MV-4-11 (cell line): ENCODE measurements at regions not wholly inside any gene's neighbourhood (a gene's known extent, or its start where the extent isn't known, plus 50 kb on each side); places are given as distances from the start of the nearest gene placed in this dataset.

ENCODE experiments used
- DNase-seq: peaks from one replicate; lab custom pipeline; 2025; lab: John Stamatoyannopoulos, UW

DNA sequence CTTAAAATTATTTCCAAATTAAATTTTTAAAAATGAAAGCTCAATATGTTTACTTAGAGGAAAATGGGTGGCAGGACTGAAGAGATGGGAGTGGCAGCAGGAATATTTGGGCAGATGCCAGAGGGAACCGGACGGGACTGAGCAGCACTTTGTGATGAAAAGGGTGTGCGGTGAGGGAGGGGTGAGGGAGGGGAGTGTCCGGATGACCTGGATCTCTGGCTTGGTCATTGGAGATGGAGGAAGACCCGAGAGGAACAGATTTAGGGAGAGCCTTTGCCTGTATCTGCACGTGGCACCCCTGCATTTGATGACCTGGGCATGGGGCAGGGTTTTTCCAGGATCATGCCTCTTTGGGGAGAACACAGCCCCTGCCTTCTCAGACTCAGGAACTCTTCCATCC lies 201.1 kb upstream of the MVB12B start:
- DNase-seq = no peak

DNA sequence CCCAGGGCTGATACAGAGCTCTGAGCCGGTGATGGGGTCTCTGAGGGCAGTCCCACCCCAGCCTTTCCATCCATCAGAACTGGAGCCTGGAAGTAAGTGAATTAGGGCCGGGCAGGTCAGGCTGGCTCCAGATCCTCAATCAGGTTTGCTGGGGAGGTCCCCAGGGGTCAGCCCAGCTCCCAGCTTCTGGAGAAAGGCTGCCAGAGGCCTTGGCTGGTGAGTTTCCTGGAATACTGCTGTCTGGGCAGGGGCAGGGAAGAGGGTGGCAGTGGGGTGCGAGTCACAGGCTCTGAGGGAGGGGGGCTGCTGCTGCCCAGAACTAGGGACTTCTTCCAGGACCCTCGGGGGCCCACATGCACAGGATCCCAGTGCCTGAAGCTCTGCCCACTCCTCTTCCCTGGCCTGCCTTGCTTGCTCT lies 200.6 kb upstream of the MVB12B start:
- no peak for DNase-seq

DNA sequence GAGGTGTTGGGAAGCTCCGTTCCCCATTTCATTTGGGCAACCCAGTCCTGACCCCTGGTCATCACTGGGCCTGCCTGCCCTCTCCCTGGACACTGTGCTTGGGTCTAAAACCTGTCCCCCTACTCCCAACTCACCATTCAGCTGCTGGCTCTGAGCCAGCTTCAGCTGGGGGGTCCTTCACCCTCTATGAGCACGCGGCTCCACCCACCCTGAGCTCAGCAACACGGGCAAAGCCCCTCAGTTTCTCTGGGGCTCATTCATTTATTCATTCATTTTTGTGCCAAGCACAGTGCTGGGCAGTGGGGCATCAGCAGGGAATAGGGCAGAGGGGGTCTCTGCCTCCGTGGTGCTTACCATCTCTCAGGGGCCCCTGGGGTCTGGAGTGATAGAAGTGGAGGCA lies 199.8 kb upstream of the MVB12B start:
- DNase-seq = no peak

DNA sequence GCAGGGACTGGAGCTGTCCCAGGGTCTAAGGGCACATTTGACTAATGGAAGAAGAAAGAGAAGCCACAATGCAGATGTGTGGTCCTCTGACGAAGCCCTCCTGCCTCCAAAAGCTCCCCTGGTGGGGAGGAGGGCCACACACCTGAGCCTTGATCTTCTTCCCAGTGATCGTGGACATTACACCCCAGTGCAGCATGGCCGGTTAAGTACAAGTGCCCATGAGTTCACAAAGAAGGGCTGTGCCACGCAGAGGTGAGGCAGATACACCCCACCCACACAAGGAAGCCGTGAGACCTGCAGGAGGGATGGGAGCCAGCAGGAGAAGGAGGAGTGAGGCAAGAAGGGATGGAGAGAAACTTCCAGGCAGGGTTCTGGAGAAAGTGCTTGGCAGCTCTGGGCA lies 199.0 kb upstream of the MVB12B start:
- DNase-seq = no peak

DNA sequence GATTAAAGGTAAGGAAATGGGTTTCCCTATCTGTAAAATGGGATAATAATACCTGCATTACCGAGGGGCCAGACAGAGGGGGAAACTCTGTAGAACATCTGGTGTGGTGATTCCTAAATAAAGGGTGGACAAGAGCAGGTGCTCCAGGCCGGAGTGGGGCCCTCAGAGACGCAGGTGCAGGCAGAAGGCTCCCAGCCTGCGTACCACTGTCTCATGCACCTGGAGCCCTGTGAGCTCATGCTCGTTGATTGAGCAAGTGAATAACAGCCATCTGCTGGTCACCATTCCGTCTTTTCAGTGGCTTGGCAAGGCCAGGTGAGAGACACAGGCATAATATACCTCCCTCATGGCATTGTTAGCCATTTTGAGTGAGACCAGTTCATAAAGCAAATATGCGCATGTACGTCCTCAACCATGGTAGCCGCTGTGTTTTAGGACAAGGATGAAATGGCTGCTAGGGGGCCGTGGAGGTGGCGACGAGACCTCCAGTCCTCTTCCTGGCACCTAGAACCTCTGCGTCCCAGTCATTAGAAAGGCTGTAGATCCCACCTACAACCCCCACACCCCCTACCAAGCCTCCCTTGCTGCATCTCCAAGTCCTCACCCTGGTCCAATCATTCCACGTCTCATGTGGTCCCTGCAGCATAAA lies 198.0 kb upstream of the MVB12B start:
- no peak for DNase-seq

DNA sequence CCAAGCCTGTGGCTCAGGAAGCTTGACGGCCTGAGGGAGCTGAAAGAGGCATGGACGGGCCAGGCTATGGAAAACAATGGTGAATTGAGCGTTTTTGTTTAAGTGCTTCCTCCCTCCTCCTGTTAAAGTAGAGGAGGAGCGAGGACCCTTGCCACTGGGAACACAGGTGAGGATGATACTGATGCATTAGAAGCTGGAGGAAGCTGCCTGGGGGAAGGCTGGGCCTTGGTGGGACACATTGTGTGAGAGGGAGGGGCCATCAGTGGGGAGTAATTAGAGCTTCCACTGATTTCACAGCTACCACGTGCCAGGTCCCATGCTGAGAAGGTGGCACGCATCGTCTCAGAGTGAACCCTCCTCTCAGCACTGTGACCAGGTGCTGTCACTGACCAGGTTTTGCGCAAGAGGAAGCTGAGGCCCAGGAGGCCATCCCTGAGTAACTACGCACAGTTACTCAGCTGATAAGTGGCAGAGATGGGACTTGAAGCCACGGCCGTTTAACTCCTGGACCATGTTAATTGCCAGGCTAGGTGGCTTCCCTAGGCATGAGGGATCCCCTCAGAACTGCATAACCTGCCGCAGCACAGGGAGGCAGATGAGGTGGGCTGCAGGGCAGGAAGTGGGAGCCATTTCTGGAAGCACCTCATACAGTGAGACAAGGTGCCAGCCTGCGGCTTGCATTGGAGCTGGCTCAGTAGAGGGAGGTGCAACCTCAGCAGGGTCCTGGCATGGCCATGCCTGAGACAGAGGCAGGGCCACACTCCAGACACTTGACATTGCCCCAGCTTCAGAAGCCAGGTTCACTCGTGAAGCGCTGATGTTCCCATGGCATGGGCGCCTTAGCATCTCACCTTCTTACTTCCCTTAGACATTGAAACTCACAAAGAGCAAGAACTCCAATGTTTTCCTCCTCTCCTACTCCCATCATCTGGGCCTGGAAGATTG lies 195.3 kb upstream of the MVB12B start:
- DNase-seq = no peak

DNA sequence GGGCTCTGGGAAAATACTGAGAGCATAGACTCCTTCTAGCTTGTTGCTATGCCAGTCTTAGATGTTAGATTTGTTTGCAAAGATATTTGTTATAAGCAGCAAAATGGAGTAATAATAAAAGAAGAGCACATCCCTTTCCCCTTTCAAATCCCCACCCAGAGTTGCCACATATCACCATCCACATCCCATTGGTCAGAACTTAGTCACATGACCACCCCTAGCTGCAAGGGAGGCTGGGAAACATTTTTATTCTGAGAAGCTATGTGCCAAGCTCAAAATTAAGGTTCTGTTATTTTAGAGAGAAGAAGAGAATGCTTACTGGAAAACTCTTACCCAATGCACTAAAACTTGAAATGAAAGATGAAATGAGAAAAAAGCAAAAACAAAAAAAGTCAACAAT lies 193.9 kb upstream of the MVB12B start:
- DNase-seq = no peak

DNA sequence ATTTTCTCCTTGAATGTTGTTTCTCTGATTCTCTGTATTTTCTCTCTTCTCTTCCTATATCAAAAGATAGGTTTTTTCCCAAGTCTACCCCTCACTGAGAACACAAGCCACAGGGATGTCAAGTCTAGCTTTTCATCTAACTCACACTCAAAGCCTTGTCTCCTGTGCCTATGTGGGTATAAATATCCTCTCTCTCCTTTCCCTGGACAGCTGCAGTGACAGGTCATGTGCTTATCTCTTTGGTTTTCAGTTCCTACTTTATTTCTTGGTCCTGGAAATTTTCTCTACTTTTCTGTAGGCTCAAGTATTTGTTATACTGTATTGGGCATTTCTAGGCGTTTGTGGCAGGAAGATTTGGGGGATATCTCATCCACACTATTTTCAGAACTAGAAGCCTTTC lies 182.4 kb upstream of the MVB12B start:
- DNase-seq = peak; percentile 29

DNA sequence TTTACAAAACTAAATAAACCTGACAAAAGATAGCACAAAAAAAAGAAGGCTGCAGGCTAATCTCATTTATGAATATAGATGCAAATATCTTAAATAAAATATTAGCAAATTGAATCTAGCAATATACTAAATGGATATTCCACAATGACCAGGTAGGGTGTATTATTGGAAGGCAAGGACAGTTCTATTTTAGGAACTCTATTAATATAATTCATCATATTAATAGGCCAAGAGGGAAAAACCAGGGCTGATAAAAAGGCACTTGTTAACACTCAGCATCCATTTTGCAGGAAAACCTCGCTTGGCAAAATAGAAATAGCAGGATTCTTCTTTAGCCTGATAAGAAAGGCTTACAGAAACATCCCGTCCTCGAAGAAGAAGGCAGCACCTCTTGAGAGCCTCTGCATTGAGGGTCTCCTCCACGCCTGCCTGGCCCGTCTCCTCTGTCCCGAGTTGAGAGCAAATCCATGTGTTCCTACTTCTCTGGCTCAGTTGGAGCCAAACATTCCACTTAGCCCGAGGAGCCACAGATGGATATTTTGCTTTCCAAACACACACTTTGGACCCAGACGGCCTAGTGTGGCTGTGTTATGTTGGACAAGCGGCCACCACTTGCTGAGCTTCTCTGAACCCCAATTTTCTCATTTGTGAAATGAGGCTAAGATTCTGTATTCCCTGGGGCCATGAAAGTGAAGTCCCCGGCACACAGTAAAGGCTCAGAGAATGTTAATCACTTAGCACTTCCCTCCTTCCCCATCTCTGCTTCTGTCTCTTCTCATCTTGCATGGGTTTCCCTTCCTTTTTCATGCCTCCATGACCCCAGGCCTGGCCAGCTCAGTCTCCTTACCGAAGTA lies 181.8 kb upstream of the MVB12B start:
- DNase-seq = peak; percentile 30

DNA sequence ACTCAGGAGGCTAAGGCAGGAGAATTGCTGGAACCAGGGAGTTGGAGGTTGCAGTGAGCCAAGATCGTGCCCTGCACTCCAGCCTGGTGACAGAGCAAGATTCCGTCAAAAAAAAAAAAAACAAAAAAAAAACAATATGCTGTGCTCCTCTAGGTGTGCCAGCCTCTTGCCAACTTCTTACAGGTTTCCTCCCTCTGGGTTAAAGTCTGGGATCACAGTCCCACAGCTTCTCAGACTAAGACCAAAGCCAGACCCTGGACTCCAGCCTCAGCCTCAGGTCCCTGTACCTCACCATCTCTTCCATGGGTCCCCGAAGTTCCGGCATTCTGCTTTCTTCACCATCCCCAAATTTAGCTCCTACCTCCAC lies 180.8 kb upstream of the MVB12B start:
- DNase-seq = no peak

DNA sequence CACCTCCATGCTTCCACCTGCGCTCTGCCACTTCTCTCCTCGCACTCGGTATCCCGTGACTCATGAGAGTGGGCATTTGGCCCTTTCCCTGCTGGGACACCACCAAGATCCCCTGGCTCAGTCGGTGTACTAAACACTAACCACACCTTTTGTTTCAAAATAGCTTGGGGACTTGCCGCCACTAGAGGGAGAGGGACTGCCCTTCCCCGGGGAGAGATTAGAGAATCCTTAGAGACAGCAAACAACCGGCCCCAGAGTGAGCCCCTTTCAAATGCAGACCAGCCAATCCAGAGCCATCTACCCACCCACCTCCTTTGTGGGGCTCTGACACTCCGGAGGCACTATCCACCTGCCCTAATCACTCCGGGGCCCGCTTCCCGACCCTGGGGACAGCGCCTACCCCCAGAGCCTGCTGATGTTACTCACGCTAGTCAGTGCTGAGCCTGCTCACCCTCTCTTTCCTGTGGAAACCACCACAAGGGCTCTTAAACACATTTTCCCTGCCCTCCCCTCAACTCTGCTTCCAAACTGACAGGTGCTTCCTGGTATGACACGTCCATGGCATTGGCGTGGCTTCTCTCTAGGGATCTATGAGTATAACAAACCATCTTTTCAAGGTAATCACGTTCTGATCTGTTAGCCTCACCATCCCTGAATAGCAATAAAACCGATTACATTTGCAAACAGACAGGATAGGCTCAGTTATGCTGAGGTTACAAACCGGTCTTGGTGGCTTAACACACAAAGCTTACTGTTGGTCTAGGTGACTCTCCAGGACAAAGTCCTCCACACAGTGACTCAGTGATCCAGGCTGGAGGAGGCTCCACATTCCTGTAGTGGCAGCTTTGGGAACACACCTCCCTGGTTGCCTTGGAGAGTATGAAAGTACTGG lies 180.1 kb upstream of the MVB12B start:
- DNase-seq = no peak

DNA sequence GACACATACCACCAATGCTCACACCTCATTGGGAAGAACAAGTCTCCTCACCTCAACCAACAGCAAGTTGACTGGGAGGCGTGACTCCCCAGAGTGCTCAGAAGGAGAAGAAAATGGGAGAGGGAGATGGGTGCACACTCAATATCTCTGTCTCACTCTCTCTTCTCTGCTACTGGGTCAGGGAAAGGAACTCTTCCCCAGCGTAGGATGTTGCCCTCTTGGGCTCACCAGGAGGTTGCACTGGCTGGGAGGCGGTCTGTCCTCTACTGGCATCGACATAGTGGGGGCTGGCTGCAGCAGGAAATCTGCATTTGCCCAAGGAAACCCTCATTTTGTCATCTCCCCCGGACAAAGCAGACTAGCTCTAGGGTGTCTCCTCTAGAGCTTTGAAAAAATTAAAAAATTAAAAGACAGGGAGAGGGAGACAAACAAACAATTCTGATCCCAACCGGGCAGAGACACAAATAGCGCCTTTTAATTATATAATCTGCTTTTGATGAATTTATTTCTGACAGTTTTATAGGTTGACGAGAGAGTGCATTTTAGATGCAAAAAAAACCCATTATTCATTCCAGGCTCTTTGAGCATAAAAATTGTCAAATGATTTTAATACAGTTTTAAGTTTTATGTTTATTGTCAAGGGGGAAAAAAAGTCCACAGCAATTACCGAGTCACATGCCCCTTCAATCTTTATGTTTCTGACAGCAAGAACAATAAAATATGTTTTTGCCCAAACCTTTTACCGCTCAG lies 179.3 kb upstream of the MVB12B start:
- DNase-seq = no peak

DNA sequence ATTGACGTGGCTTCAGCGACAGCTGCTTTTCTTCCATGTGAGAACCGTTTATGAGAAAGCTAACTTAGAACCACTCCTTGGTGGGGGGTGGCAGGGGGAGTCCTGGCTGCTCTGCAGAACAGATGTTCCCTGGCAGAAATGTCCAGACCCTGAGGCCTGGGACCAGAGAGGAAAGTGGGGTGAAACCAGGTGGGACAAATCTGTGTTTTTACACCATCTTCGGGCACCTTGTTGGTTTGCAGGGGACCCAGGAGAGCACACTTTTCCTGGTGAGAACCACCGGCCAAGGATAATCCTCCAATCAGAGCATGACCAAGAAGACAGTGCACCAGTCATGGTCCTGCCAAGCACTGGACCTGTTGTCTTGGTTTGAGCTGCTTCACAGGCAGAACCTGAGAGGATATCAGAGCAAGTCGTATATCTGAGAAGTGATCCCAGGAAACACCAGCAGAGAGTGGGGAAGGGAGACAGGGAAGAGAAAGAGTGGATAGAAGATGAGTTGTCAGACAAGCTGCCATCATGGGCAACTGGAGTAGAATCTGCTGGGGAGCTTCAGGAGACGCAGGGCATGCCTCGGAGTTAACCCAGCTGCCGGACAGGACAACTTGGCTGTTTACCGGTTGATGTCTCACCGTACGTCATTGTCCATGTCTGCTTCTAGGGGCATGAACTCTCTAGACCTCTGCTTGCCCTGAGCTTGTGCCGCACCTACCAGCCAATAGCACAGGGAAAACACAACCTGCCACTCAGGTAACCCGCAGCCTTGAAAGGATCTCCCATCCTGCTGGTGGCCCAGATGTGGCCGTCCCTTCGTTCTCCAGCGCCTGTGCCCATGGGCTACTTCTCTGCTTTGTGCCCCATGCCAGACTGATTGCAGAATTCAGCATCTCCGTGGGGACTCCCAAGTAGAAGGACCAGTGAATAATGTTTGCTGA lies 178.4 kb upstream of the MVB12B start:
- DNase-seq = no peak

DNA sequence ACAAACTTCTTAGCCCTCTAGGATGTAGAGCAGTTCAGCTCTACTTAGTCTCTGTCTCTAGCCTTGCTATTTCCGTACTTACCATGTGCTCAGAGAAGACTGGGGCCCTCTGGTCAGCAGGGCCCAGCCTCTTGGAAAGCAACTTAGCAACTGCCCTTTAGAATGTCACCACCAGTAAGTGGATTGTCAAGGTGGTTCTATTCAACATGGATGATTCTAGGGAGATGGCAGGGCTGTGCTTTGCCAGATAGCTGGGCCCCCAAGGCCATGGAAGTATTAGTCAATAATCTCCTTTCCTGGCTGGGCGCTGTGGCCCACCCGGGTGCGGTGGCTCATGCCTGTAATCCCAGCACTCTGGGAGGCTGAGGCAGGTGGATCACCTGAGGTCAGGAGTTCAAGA lies 177.6 kb upstream of the MVB12B start:
- DNase-seq = no peak

DNA sequence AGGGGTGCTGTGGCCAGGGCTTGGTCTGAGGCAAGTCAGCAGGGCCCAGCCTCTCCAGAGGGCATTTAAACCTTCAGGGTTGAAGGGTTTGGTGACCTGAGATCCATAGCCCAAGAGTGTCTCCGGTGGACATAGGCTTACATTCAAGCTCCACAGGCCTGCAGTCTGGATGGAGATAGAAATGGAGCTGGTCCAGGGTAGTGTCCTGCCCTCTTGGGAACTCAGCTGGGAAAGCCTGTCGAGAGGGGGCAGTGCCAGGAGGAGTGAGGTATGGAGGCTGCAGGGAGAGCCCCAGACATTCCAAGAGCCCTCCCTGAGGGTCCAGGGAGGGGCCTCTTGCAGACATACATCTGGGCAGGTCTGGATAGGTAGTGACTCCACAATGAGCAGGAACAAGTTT lies 177.0 kb upstream of the MVB12B start:
- no peak for DNase-seq

DNA sequence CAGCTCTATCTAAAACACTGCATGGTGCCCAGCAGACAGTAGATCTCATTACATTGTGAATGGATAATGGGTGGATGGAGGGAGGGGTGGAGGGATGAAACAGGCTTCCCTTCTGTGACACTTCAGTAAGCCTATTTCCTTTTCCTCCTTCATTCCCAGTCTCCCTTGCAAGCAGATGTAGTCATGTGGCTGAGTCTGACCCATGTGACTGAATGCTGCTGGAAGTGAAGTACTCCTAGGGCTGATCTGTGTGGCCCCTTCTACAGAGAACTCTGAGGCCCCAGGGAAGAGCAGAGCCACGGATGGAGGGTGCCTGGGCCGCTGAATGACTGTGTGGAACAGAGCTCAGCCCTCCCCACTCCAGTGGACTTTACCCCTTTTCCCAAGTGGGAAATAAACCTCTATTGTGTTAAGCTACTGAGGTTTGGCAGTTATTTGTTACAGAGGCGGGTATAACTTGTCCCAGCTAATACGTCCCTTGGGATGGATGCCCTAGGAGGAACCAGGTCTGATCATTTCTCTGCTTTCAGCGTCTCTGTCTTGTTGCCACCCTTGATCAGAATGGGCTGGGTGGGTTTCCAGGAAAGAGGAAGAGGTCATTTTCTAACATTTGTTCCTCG lies 176.1 kb upstream of the MVB12B start:
- DNase-seq = no peak

DNA sequence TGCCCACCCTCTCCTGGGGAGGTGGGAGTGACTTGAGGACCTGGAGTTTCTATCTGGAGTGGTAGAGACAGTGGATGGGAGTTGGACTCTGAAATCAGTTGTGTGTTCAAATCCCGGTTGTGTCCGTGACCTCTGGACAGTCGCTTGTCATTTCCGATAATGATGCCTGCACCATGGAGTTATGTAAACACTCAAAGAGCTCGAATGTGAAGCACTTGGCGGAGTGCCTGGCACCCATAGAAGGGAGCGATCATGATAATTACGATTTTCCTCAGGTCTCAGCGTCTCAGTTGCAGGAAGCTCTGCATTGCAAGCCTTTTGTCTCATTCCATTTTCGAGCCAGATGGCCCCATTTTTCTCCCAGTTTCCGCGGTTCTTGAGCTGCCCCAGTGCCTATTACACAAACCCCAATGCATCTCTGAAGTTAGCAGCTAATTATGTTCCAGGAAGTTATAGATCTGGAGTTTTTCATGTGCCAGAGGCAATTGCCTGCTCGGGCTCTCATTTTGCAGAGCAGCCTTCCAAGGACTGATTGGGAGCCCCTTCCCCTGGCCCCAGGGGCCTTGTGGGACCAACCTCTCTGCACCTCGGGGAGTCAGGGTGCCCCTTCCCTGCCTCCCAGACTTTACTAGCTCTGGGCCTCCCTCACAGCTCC lies 175.5 kb upstream of the MVB12B start:
- DNase-seq = no peak

DNA sequence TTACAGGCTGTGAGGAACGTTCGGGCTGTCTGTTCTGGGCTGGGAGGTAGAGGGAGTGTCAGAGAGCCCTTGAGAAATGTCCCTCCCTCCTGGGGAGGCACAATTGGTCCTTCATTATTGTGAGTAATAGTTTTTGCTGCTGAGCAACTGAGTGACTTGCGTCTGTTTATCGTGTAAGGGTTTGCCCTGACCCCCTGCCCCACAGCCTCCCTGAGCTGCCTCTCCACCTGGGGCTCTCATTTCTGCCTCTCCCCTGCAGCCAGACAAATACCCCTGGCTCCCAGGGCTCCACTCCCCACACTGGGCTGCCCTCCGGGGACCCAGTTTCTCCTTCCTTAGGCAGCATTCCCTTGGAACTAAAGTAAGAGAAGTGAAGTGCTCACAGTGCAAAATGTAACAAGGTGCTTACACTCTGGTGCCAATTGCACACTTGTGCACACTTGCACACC lies 174.9 kb upstream of the MVB12B start:
- no peak for DNase-seq
